WERI-Rb-1 (cell line): ENCODE measurements at regions not wholly inside any gene's neighbourhood (a gene's known extent, or its start where the extent isn't known, plus 50 kb on each side); places are given as distances from the start of the nearest gene placed in this dataset.
A peak's percentile ranks its signal among the peaks of the same experiment; 100 is the strongest.

Source experiments
- DNase-seq: peaks from one replicate; pipeline ENCODE4 v3.0.0-alpha.2; 2020
- H3K27ac ChIP-seq: fragments of 250-450 bp; sonication (Bioruptor Pico); 2 replicates; pipeline ENCODE4 v1.5.1; 2020; ENCODE audit warnings: mild to moderate bottlenecking, moderate library complexity
- H3K27me3 ChIP-seq: fragments of 250-450 bp; sonication (Bioruptor Pico); 2 replicates; pipeline ENCODE4 v1.5.1; 2021; ENCODE audit warnings: mild to moderate bottlenecking, low read depth, moderate library complexity; ENCODE audit not compliant: insufficient read depth, severe bottlenecking
- H3K36me3 ChIP-seq: fragments of 250-450 bp; sonication (Bioruptor Pico); 2 replicates; pipeline ENCODE4 v1.5.1; 2020; ENCODE audit warnings: mild to moderate bottlenecking, moderate library complexity
- H3K4me3 ChIP-seq: 2 replicates; pipeline ENCODE4 v1.5.1; 2011; ENCODE audit warnings: low read depth, mild to moderate bottlenecking, control low read depth, low read length
- H3K9me3 ChIP-seq: fragments of 250-450 bp; sonication (Bioruptor Pico); 2 replicates; pipeline ENCODE4 v1.5.1; 2021; ENCODE audit warnings: mild to moderate bottlenecking, moderate library complexity; ENCODE audit not compliant: severe bottlenecking
- CTCF ChIP-seq: IDR thresholded peaks from 2 replicates; pipeline ENCODE4 v1.5.1; 2011; ENCODE audit warnings: low read depth, mild to moderate bottlenecking, control low read depth, inconsistent platforms, low read length

GRCh38 chr11:106470230-106470629 lies 392.8 kb downstream of the AASDHPPT start:
- H3K27ac ChIP-seq = no peak overlapping the region
- TF ChIP-seq CTCF = no peak
- no peak for DNase-seq
- H3K27me3 ChIP-seq = no peaks in the 10 kb centered on the region
- peaks cover 3% of the 10 kb centered on the region for H3K9me3 ChIP-seq
- no peak overlapping the region for H3K4me3 ChIP-seq
- H3K36me3 ChIP-seq = no peaks in the 10 kb centered on the region

GRCh38 chr11:106471276-106471675 lies 393.8 kb downstream of the AASDHPPT start:
- DNase-seq = no peak
- Histone ChIP-seq H3K27ac (no peak overlapping the region), H3K9me3 (peaks cover 3% of the 10 kb centered on the region), H3K27me3 (no peaks in the 10 kb centered on the region), H3K4me3 (no peak overlapping the region), H3K36me3 (no peaks in the 10 kb centered on the region)
- TF ChIP-seq CTCF = no peak

- no peak for DNase-seq
- Histone ChIP-seq H3K27ac (peak overlapping the region; percentile 61), H3K36me3 (no peaks in the 10 kb centered on the region), H3K9me3 (peaks cover 3% of the 10 kb centered on the region), H3K27me3 (no peaks in the 10 kb centered on the region), H3K4me3 (no peak overlapping the region)
- TF ChIP-seq CTCF = no peak
Observed at GRCh38 chr11:106473089-106473722, 395.7 kb downstream of the AASDHPPT start.

GRCh38 chr11:106474274-106474673 lies 396.8 kb downstream of the AASDHPPT start:
- H3K4me3 ChIP-seq = no peak overlapping the region
- H3K27me3 ChIP-seq = no peaks in the 10 kb centered on the region
- H3K27ac ChIP-seq = no peak overlapping the region
- H3K36me3 ChIP-seq = no peaks in the 10 kb centered on the region
- TF ChIP-seq CTCF = no peak
- peaks cover 3% of the 10 kb centered on the region for H3K9me3 ChIP-seq
- no peak for DNase-seq

GRCh38 chr11:106475181-106475580 lies 397.7 kb downstream of the AASDHPPT start:
- Histone ChIP-seq H3K9me3 (peaks cover 3% of the 10 kb centered on the region), H3K4me3 (no peak overlapping the region), H3K36me3 (no peaks in the 10 kb centered on the region), H3K27ac (no peak overlapping the region), H3K27me3 (no peaks in the 10 kb centered on the region)
- no peak for TF ChIP-seq CTCF
- no peak for DNase-seq

GRCh38 chr11:106477776-106478175 lies 400.3 kb downstream of the AASDHPPT start:
- no peak for DNase-seq
- Histone ChIP-seq H3K27me3 (no peaks in the 10 kb centered on the region), H3K36me3 (no peaks in the 10 kb centered on the region), H3K4me3 (no peak overlapping the region), H3K27ac (no peak overlapping the region), H3K9me3 (peaks cover 3% of the 10 kb centered on the region)
- no peak for TF ChIP-seq CTCF
